Testis (tissue), 2 donors: ENCODE measurements at regions not wholly inside any gene's neighbourhood (a gene's known extent, or its start where the extent isn't known, plus 50 kb on each side); places are given as distances from the start of the nearest gene placed in this dataset.

Experiments
- DNase-seq: peaks from one replicate; pipeline ENCODE4 v3.0.0-alpha.2; 2019
- H3K27ac ChIP-seq, 2 donors: fragments of 200-600 bp; sonication (generic); one replicate each; pipeline ENCODE4 v1.5.1; 2019
- H3K27me3 ChIP-seq: fragments of 200-600 bp; sonication (generic); one replicate; pipeline ENCODE4 v1.5.1; 2019
- H3K36me3 ChIP-seq: fragments of 200-600 bp; sonication (generic); one replicate; pipeline ENCODE4 v1.5.1; 2017; ENCODE audit warnings: low read depth; ENCODE audit errors: missing control alignments
- H3K4me1 ChIP-seq: fragments of 200-600 bp; sonication (generic); one replicate; pipeline ENCODE4 v1.5.1; 2019
- H3K4me3 ChIP-seq, 2 donors: fragments of 200-600 bp; sonication (generic); one replicate each; pipeline ENCODE4 v1.5.1; 2017 to 2019
- H3K9me3 ChIP-seq: fragments of 200-600 bp; sonication (generic); one replicate; pipeline ENCODE4 v1.5.1; 2017
- POLR2A ChIP-seq: fragments of 450-650 bp; IDR thresholded peaks from one replicate; pipeline ENCODE4 v1.6.1; 2017; ENCODE audit warnings: antibody characterized with exemption, mild to moderate bottlenecking, moderate library complexity
- WGBS, 2 donors: methylation state at CpG; one replicate each; pipeline ENCODE4 v1.1.5; 2018; 5-methylcytosine and 5-hydroxymethylcytosine counted together
- intact Hi-C: fragments of 100-400 bp; cut with DNase I; formaldehyde crosslinking; loops from one replicate; pipeline ENCODE4 v1.15.1; 2023; ENCODE audit warnings: low total_unique reads
- TF ChIP-seq, protein P1 (sequence below), 3 experiments: fragments of 450-650 bp in 2 of 3; fragments of 200-600 bp in 1 of 3; sonication (generic) in 1 of 3; IDR thresholded peaks; one replicate each; pipeline ENCODE4 v1.5.1; 2016 to 2019; ENCODE audit warnings: antibody characterized with exemption in 3 of 3, mild to moderate bottlenecking in 2 of 3, moderate library complexity in 1 of 3

DNA sequence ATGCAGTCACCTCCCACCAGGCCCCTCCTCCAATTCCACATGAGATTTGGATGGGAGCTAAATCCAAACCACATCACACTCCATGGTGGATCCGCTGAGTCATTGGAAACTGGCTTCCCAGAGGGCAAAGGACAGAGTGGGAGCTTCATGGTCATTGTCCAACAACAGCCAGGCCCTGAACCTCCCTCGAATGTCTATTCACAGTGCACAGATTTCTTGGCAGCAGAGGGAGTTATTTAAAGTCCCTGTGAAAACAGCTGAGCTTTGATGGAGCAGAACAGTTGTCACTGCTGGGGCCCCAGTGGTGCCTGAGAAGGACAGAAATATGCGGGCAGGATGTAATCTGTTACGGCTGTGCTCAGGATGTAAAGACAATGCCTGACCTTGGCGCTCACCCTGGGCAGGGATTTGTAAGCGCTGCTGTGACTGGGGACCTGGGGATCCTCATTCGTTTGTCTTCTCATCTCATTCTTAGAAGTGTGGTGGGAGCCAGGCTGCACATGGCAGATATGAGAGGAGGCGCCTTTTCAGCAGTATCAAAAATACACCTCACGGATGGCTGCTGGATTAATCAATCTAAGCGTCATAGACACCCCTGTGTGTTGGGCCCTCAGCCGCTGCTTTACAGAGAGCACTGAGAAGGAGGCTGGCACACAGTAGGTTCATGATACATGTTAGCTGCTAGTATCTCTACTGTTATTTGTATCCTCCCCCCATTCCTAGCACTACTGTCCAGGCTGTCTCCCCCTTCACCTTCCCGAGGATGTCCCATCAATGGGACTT, 439.4 kb downstream of the PTPRU start:
- 67 to 77% methylated on average over 12 of the region's 12 CpGs for WGBS, 2 donors
- no peaks in the 10 kb centered on the region for H3K9me3 ChIP-seq
- no peaks in the 10 kb centered on the region for H3K36me3 ChIP-seq
- TF ChIP-seq, protein P1, sequence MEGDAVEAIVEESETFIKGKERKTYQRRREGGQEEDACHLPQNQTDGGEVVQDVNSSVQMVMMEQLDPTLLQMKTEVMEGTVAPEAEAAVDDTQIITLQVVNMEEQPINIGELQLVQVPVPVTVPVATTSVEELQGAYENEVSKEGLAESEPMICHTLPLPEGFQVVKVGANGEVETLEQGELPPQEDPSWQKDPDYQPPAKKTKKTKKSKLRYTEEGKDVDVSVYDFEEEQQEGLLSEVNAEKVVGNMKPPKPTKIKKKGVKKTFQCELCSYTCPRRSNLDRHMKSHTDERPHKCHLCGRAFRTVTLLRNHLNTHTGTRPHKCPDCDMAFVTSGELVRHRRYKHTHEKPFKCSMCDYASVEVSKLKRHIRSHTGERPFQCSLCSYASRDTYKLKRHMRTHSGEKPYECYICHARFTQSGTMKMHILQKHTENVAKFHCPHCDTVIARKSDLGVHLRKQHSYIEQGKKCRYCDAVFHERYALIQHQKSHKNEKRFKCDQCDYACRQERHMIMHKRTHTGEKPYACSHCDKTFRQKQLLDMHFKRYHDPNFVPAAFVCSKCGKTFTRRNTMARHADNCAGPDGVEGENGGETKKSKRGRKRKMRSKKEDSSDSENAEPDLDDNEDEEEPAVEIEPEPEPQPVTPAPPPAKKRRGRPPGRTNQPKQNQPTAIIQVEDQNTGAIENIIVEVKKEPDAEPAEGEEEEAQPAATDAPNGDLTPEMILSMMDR (IDR thresholded peaks at IDR 0.05) = no peak
- TF ChIP-seq POLR2A = no peak
- H3K27ac ChIP-seq = no peak overlapping the region
- no peaks in the 10 kb centered on the region for H3K4me1 ChIP-seq
- DNase-seq = no peak
- intact Hi-C loops = no loop called here
- no peaks in the 10 kb centered on the region for H3K27me3 ChIP-seq
- no peak overlapping the region for H3K4me3 ChIP-seq

DNA sequence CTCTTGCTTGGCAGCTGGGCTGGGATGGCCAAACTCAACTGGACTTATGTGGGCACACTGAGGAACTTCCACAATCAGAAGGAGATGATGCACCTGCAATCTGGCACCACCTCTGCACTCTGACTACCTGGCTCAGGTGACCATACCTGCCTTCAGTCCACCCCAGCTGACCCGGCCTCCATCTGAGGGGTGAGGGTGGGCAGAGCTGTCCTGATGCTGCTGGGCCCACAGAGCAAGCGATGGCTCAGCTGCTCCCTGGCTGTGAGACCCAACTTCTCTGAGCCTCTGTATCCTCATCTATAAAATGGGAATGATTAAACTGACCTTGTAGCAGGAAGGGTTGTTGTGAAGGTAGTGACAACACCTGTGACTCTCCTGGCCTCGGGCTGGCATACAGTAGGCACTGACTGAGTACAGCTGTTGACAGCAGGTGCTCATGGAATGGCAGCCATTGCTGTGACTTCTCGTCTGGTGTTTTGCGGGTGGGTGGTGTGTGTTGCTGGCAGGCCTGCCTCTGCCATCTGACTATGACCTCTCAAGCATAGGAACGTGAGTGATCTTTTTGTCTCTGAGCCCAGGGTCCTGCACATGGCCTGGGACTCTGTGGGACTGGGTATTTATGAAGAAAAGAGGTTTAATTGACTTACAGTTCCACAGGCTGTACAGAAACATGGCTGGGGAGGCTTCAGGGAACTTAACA, 438.5 kb downstream of the PTPRU start:
- Histone ChIP-seq H3K4me3 (no peak overlapping the region), H3K36me3 (no peaks in the 10 kb centered on the region), H3K27me3 (no peaks in the 10 kb centered on the region), H3K27ac (no peak overlapping the region), H3K9me3 (no peaks in the 10 kb centered on the region), H3K4me1 (no peaks in the 10 kb centered on the region)
- intact Hi-C loops = no loop called here
- DNase-seq = no peak
- WGBS, 2 donors = 94 to 99% methylated on average over 6 of the region's 6 CpGs
- TF ChIP-seq, protein P1 (IDR thresholded peaks at IDR 0.05) = no peak
- TF ChIP-seq POLR2A = no peak

DNA sequence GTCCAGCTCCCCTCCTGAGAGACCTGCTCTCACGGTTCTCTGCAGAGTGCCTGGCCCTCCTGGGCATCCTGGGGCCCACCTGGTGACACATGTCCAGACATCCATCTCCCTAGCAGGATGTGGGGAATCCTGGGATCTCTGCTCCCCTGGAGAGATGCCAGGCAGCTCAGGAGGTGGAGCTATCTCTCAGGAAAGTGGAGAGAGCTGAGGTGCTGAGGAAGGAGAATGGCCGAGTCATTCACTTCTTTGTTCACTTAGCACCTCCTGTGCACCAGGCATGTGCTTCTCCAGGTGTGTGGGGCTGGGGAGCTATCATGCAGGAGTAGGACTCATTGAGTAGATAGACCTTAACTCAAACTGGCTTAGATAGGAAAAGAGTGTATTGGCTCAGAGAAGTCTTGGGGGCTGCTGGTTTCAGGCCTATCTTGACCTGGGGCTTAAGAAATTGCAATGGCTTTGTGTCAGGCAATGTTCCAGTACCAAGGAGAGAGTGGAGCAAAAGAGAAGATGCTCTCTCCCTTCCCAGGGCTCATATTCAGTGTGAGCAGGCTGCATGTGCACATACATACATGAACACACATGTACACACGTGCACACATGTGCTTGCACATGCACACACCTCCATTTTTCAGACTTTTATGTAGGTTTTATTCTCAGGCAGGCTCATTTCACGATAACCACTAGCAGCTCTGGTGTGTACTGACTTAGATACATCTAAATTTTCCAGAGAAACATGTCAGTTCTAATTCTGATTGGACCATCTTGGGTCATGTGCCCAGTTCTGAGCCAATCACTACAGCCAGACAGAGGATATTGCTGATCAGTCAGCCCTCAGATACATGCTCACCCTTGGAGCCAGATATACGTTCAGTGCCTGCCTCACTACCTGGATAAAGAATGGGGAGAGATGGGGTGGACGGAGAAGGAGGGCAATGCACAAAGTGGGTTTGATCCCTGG, 437.6 kb downstream of the PTPRU start:
- intact Hi-C loops = no loop called here
- no peak for TF ChIP-seq POLR2A
- TF ChIP-seq, protein P1 (IDR thresholded peaks at IDR 0.05) = no peak
- Histone ChIP-seq H3K27me3 (no peaks in the 10 kb centered on the region), H3K9me3 (no peaks in the 10 kb centered on the region), H3K4me3 (no peak overlapping the region), H3K4me1 (no peaks in the 10 kb centered on the region), H3K27ac (no peak overlapping the region), H3K36me3 (no peaks in the 10 kb centered on the region)
- DNase-seq = no peak
- WGBS, 2 donors = 71 to 74% methylated on average over 5 to 6 of the region's 6 CpGs

DNA sequence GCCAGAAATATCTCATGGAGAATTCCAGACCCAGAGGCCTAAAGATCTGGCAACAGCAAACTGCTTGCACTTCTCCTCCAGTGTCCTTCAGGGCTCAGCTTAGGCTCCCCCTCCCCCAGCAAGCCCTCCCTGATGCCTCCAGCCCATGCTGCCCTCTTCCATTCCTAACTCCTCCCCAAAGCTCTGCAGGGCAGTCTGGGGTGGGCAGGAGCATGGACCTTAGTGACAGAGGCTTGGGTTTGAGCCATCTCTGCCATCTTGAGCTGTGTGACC, 436.8 kb downstream of the PTPRU start:
- TF ChIP-seq, protein P1 (IDR thresholded peaks at IDR 0.05) = no peak
- no peak for TF ChIP-seq POLR2A
- no peak for DNase-seq
- intact Hi-C loops = no loop called here

More for the DNA sequence above, 436.8 kb downstream of the PTPRU start:
- H3K27me3 ChIP-seq = no peaks in the 10 kb centered on the region
- H3K27ac ChIP-seq = no peak overlapping the region
- H3K4me1 ChIP-seq = no peaks in the 10 kb centered on the region
- no peaks in the 10 kb centered on the region for H3K36me3 ChIP-seq
- H3K4me3 ChIP-seq = no peak overlapping the region
- H3K9me3 ChIP-seq = no peaks in the 10 kb centered on the region
